Stimulated activated CD8-positive, alpha-beta memory T cell treated with anti-CD3 and anti-CD28 coated beads, Interleukin-15, amount 100 ng/mL, for 4 hours (primary cell): ENCODE measurements at regions not wholly inside any gene's neighbourhood (a gene's known extent, or its start where the extent isn't known, plus 50 kb on each side); places are given as distances from the start of the nearest gene placed in this dataset.
"Not testable (repeated sequence)": the region's sequence is repeated elsewhere in the genome, so short reads cannot be mapped to it uniquely, and the experiment has no call there.

ENCODE experiments used
- DNase-seq, 2 donors: peaks; one replicate each; pipeline ENCODE4 v3.0.0-alpha.2; 2020; ENCODE audit warnings: low read depth in 2 of 2

- no peak for DNase-seq
These were observed 152.1 kb upstream of the STMND1 start for GRCh38 chr6:16949716-16950115.

DNA sequence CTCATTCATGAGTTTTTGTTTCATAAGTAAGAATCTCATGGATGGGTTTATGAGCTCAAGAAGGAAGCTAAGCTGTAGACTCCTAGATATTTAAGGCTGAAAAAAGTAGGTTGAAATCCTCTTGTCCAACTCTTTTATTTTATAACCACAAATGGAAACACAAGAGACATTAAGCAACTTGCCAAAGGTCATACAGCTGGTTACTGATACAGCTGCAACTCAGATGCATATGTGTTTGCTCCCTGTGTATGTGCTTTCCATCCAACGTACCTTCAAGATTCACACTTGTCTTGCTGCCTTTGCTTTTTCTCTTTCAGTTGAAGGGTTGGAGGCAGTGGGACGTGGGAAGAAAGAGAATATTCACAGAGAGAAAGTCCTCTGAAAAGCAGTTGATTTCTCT, 153.5 kb upstream of the STMND1 start:
- no peak for DNase-seq

- no peak for DNase-seq
These were observed 154.4 kb upstream of the STMND1 start for GRCh38 chr6:16947375-16948015.

GRCh38 chr6:16944596-16944995, 157.3 kb upstream of the STMND1 start:
- no peak for DNase-seq

DNA sequence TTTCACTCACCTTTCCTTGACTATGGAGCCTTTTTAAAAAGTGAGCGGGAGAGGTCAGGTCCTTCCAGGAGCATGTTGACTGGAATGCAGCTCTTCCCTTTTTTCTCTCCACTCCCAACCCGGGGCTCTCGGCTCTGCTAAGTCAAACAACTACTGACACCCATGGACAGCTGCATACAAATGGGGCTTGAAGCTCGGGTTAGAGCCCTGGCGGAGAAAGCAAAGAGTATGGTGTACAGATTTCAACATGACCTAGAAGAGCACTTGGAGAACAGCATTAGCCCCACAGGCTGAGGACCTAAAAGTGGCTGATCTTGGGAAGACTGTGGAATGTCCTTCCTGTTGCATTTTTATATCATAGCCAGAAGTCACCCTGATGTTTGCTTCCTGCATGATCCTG, 162.0 kb upstream of the STMND1 start:
- no peak for DNase-seq

- DNase-seq = no peak
These were observed 162.5 kb upstream of the STMND1 start for GRCh38 chr6:16939351-16939750.

DNA sequence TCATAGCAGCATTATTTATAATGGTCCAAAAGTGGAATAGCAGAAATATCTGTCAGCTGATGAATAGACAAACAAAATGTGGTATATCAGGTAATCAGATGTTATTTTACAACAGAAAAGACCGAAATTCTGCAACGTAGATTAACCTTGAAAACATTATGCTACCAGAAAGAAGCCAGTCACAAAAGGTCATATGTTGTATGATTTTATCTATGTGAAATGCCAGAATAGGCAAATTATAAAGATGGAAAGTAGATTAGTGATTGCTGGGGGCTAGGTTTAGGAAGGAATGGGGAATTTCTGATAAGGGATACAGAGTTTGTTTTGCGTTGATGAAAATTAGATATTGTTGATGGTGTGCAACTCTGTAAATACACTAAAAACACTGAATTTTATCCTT, 165.0 kb upstream of the STMND1 start:
- no peak for DNase-seq

GRCh38 chr6:16933961-16934360, 167.9 kb upstream of the STMND1 start:
- no peak for DNase-seq

DNA sequence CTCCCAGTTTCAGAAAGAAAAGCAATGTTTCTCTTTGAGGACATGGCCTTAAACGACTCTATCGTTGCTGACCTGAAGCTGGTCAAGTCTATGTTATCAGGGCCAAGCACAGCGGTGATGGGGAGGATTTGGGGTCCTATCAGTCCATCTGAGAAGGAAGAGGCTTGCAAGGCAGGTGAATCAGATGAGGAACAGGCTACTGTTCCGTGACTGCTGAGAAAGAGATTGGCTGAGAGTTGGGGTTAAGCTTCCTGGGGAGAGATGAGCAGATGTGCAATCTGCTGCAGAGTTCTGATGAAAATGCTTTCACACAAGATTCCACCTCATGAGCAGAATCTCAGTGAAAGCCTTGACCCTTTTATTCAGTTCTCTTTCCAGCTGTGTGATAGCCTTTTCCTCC, 168.3 kb upstream of the STMND1 start:
- DNase-seq = no peak

- DNase-seq = no peak
These were observed 168.9 kb upstream of the STMND1 start for GRCh38 chr6:16932920-16933319.

DNA sequence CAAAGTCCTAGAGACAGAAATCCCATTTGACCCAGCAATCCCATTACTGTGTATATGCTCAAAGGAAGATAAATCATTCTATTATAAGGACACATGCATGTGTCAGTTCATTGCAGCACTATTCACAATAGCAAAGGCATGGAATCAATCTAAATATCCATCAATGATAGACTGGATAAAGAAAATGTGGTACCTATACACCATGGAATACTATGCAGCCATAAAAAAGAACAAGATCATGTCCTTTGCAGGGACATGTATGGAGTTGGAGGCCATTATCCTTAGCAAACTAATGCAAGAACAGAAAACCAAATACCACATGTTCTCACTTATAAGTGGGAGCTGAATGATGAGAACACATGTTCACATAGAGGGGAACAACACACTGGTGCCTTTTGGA, 169.8 kb upstream of the ATXN1 start:
- not testable (repeated sequence) for DNase-seq

DNA sequence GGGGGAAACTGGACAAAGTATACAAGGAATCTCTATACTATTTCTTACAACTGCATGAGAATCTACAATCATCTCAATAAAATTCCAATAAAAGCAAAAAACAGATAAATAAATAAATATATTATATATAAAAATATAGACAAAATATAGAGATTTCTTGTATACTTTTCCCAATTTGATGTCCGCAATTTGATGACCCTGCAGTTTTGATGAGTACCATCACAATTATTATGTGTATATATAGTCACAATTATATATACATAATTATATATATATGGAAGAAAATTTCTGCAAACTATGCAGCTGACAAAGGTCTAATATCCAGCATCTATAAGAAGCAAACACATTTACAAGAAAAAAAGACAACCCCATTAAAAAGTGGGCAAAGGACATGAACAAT, 169.2 kb upstream of the ATXN1 start:
- DNase-seq = no peak

GRCh38 chr6:16929809-16930208, 168.5 kb upstream of the ATXN1 start:
- DNase-seq = no peak

- no peak for DNase-seq
These were observed 167.1 kb upstream of the ATXN1 start for GRCh38 chr6:16928387-16928786.

DNA sequence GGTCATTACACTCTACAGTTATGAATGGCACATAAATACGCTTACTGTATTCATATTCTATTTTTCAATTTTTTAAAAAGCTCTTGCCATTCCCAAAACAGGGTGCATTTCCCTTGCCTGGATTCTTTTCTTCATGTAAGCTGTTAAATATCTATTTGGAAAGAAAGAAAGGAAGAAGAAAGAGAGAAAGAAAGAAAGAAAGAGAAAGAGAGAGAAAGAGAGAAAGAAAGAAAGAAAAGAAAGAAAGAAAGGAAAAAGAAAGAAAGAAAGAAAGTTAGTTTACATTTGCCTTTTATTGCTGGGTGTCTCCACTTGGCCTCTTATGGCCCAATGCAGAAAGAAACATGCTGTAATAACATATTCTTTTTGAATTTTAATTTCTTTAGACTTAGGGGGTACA, 165.9 kb upstream of the ATXN1 start:
- no peak for DNase-seq

DNA sequence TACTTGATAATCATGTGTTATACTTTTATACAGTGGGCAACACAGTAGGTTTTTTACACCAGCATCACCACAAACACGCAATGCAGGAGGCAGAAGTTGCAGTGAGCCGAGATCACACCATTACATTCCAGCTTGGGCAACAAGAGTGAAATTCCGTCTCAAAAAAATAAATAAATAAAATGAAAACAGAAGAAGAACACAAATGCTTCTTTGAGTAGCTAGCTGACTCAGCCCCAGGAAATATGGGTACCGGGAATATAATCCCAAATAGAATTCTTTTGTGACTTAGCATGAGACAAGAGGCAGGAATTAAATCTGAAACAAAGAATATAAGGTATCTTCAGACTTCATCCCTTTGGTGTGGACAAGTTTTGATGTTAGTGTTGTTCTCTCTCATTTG, 164.2 kb upstream of the ATXN1 start:
- DNase-seq = no peak

DNA sequence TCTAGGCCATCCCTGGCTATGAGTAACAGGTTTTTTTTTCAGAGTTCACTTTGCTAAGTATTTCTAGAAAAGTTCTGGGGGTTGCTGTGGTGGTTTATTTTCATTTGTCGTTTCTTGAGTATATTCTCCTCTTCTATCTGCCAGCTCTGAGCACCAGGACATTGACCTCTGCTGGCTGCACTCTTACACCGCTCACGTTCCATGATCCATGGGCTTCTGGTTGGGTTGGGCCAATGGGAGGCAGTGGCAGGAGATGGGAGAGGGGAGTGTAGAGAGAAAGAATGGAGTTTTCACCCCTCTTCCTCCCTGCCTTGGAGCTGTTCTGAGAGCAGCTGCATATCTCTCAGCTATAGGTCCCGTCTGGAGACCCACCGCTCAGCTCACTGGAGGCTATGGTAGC, 161.0 kb upstream of the ATXN1 start:
- DNase-seq = no peak

GRCh38 chr6:16921399-16922110, 160.3 kb upstream of the ATXN1 start:
- no peak for DNase-seq

DNA sequence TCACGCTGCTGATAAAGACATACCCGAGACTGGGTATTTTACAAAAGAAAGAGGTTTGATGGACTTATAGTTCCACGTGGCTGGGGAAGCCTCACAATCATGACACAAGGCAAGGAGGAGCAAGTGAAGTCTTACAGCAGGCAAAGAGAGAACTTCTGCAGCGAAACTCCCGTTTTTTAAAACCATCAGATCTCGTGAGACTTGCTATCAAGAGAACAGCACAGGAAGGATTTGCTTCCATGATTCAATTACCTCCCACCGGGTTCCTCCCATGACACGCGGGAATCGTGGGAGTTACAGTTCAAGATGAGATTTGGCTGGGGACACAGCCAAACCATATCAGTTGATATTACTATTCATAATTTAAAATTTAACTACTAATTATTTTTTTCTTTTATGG, 157.3 kb upstream of the ATXN1 start:
- no peak for DNase-seq

DNA sequence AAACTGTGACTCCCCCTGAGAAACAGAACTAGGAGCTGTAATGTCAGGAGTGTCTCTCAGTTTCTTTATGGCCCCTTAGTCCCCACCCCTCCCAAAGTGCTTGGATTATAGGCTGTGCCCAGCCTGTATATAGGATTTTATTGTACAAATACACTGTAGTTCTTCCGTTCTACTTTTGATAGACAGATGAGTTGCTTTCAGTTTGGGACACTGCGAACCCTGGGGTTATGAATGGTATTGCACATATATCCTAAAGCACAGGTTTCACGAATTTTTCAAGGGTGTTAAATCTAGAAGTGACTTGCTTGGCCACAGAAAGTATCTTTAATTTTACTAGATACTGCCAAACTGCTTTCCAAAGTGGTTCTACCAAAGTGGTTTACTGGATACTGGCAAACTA, 152.9 kb upstream of the ATXN1 start:
- DNase-seq = no peak

DNA sequence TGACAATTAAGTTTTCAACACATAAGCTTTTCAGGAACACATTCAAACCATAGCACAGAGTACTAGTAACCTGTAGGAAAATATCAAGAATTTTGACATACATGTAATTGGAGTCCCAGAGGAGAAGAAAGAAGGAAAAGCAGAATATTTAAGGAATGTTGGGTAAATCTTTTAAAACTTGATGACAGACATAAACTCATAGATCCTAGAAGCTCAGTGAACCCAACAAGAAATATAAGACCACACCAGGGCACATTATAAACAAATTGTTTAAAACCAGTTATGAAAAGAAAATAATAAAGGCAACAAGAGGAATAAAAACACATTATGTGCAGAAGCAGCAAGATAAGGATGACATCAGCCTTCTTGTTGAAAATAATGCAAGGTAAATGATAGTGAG, 151.5 kb upstream of the ATXN1 start:
- DNase-seq = no peak

DNA sequence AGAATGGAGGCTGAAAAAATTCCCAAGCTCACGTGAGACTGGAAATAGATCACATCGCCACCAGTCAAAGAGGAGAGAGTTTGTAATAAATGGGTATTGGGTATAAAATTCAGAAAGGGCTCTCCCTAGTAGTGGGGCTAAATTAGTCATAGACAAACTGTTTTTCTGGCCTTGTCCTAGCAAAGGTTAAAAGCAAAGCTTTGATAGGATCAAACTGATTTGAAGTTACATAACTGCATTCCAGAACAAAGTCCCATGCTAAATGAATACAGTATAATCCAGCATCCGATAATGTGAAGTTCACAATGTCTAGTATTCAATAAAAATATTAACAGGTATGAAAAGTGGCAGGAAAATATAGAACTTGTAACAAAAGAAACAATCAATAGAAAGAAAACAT, 149.8 kb upstream of the ATXN1 start:
- DNase-seq = no peak

- DNase-seq = no peak
These were observed 148.5 kb upstream of the ATXN1 start for GRCh38 chr6:16909658-16910360.
